ENCODE measurements at regions not wholly inside any gene's neighbourhood (a gene's known extent, or its start where the extent isn't known, plus 50 kb on each side); places are given as distances from the start of the nearest gene placed in this dataset.

DNA sequence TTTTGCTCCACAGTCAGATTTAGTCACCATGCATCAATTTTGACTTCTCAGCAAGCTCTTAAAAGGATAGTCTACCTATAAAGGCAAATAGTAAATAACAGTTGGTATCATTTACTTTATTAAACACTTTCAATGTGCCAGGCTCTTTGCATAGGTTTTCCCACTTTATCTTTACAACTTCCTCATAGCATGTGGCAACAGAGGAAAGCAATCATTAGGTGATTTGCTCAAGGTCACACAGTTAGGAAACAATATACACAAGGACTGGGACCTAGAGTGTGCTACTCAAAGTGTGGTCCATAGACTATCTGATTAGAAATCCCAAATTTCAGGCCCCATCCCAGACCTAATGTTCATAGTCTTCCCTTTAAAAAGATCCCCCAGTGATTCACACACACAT is 212.3 kb downstream of the MTERF1 start:
- Histone ChIP-seq H3K79me2 (ENCODE audit: insufficient read depth, low read length) (no peaks in the 10 kb centered on the region), H3K9ac (ENCODE audit: low read length) (no peak overlapping the region), H3K27ac (ENCODE audit: low read depth, low read length) (no peak overlapping the region), H4K20me1 (ENCODE audit: insufficient read depth) (no peaks in the 10 kb centered on the region), H2AFZ (ENCODE audit: low read depth, low read length, poor library complexity, severe bottlenecking) (no peak overlapping the region), H3K4me3 (replicated peaks in 1 of 2; ENCODE audit: low read depth in 1 of 2, low read length in 2 of 2) (no peak overlapping the region), H3K4me2 (ENCODE audit: low read length) (no peak overlapping the region), H3K9me2 (ENCODE audit: insufficient read depth) (no peaks in the 10 kb centered on the region), H3K27me3 (ENCODE audit: insufficient read depth, low read length) (no peaks in the 10 kb centered on the region), H3K4me1 (ENCODE audit: control insufficient read depth in 1 of 2, insufficient read depth in 2 of 2, low read length in 2 of 2) (no peaks in the 10 kb centered on the region), H3K36me3 (ENCODE audit: control insufficient read depth in 1 of 2, insufficient read depth in 2 of 2, low read length in 2 of 2) (no peaks in the 10 kb centered on the region), H3K9me3 (ENCODE audit: control insufficient read depth in 1 of 2, insufficient read depth in 1 of 2, low read depth in 1 of 2, low read length in 2 of 2) (no peaks in the 10 kb centered on the region)
- no peak for TF ChIP-seq POLR2A (IDR thresholded peaks at IDR 0.05; ENCODE audit: borderline replicate concordance, extremely low read depth, insufficient read depth, insufficient read length)
- TF ChIP-seq EGR1 (IDR thresholded peaks at IDR 0.05; ENCODE audit: low read depth), result no peak
- TF ChIP-seq CEBPB (IDR thresholded peaks at IDR 0.05; ENCODE audit: low read depth), result no peak
- no peak for TF ChIP-seq SIN3A (IDR thresholded peaks at IDR 0.05; ENCODE audit: low read depth)
- TF ChIP-seq MAX (IDR thresholded peaks at IDR 0.05), result no peak
- TF ChIP-seq ZNF274 (IDR thresholded peaks at IDR 0.05; ENCODE audit: low read depth, low read length), result no peak
- no peak for TF ChIP-seq SP1 (IDR thresholded peaks at IDR 0.05; ENCODE audit: low read depth)
- TF ChIP-seq CBX3 (IDR thresholded peaks at IDR 0.05; ENCODE audit: low read depth), result no peak
- DNase-seq (ENCODE audit: low read depth, low spot score) (no peak), ATAC-seq (no peak)
- CTCF ChIA-PET, result no interaction called here
- POLR2A ChIA-PET, result no interaction called here
- intact Hi-C loops (cut with micrococcal nuclease), result no loop called here
- BruUV-seq (replicated peaks), result no TSS peak
- RAD21 ChIA-PET (ENCODE audit: low non-redundant PET in 1 of 2, low total read pairs in 2 of 2, uncharacterized antibody in 2 of 2, unreplicated experiment in 2 of 2), result no interaction called here

GRCh38 chr7:91671245-91671644 is 209.3 kb downstream of the MTERF1 start:
- Histone ChIP-seq H3K27ac (ENCODE audit: low read depth, low read length) (no peak overlapping the region), H3K9me2 (ENCODE audit: insufficient read depth) (no peaks in the 10 kb centered on the region), H3K4me2 (ENCODE audit: low read length) (no peak overlapping the region), H3K9ac (ENCODE audit: low read length) (no peak overlapping the region), H3K27me3 (ENCODE audit: insufficient read depth, low read length) (no peaks in the 10 kb centered on the region), H3K36me3 (ENCODE audit: control insufficient read depth in 1 of 2, insufficient read depth in 2 of 2, low read length in 2 of 2) (no peaks in the 10 kb centered on the region), H3K9me3 (ENCODE audit: control insufficient read depth in 1 of 2, insufficient read depth in 1 of 2, low read depth in 1 of 2, low read length in 2 of 2) (no peaks in the 10 kb centered on the region), H3K4me1 (ENCODE audit: control insufficient read depth in 1 of 2, insufficient read depth in 2 of 2, low read length in 2 of 2) (no peaks in the 10 kb centered on the region), H4K20me1 (ENCODE audit: insufficient read depth) (no peaks in the 10 kb centered on the region), H3K4me3 (replicated peaks in 1 of 2; ENCODE audit: low read depth in 1 of 2, low read length in 2 of 2) (no peak overlapping the region), H3K79me2 (ENCODE audit: insufficient read depth, low read length) (no peaks in the 10 kb centered on the region), H2AFZ (ENCODE audit: low read depth, low read length, poor library complexity, severe bottlenecking) (no peak overlapping the region)
- BruUV-seq (replicated peaks), result no TSS peak
- ATAC-seq, result no peak
- DNase-seq (ENCODE audit: low read depth, low spot score), result no peak
- ChIA-PET RAD21 (ENCODE audit: low non-redundant PET in 1 of 2, low total read pairs in 2 of 2, uncharacterized antibody in 2 of 2, unreplicated experiment in 2 of 2) (no interaction called here), CTCF (no interaction called here), POLR2A (no interaction called here)
- no peak for TF ChIP-seq SRF (IDR thresholded peaks at IDR 0.05; ENCODE audit: low read depth)
- TF ChIP-seq MAX (IDR thresholded peaks at IDR 0.05), result no peak
- no peak for TF ChIP-seq YY1 (IDR thresholded peaks at IDR 0.05; ENCODE audit: extremely low read depth, insufficient replicate concordance, low read depth, low read length)
- intact Hi-C loops (cut with micrococcal nuclease), result no loop called here
